HG03196 (cell line): ENCODE measurements at regions not wholly inside any gene's neighbourhood (a gene's known extent, or its start where the extent isn't known, plus 50 kb on each side); places are given as distances from the start of the nearest gene placed in this dataset.

Experiments
- ATAC-seq: cut with Tn5 transposase; IDR thresholded peaks from one replicate; pipeline ENCODE4 v1.9.1; 2021; ENCODE audit not compliant: unreplicated experiment

- ATAC-seq, result no peak
These were observed 543.4 kb downstream of the SUCLA2 start for GRCh38 chr13:47457626-47458025.

DNA sequence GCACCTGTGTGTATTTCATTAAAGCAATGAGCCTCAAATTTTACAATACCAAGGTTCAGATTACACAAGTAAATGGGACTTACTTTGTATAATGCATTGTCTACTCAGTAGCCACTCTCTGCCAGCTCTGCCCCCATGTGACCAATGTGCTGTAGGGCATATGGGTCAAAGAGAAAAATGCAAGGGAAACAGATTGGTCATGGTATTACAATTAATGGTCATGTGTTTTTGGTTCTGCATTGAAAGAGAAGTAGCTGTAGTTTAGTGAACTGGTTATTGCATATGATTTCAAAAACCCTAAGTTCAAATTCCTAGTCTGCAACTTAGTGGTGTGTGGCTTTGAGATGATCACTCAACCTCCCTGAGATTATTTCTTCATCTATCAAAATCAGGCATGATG, 545.4 kb downstream of the SUCLA2 start:
- ATAC-seq, result no peak

GRCh38 chr13:47454986-47455385, 546.1 kb downstream of the SUCLA2 start:
- no peak for ATAC-seq

- no peak for ATAC-seq
These were observed 540.6 kb upstream of the HTR2A start for GRCh38 chr13:47437406-47437805.

- no peak for ATAC-seq
These were observed 536.7 kb upstream of the HTR2A start for GRCh38 chr13:47433461-47434005.

GRCh38 chr13:47426126-47426849, 529.4 kb upstream of the HTR2A start:
- ATAC-seq, result no peak

- no peak for ATAC-seq
These were observed 524.7 kb upstream of the HTR2A start for GRCh38 chr13:47421525-47421924.

DNA sequence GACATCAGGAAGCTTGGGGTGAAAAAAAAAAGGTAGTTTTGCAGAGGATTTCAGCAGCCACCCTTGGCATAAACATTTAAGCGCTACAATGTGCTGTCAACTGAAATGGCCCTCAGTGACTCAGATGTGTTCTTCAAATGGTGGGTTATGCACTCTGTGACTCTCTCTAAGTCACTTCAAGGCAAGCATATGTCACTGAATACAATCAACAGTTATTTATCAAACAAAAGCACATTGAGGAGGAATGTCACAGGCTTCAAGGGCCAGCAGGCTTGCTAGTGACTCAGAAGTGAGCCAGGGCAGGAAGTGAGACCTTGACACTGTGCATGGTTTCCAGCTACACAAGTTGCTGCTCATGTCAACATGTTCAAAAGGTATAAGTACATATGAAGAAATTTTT, 523.7 kb upstream of the HTR2A start:
- ATAC-seq, result no peak

- no peak for ATAC-seq
These were observed 523.2 kb upstream of the HTR2A start for GRCh38 chr13:47420020-47420419.

DNA sequence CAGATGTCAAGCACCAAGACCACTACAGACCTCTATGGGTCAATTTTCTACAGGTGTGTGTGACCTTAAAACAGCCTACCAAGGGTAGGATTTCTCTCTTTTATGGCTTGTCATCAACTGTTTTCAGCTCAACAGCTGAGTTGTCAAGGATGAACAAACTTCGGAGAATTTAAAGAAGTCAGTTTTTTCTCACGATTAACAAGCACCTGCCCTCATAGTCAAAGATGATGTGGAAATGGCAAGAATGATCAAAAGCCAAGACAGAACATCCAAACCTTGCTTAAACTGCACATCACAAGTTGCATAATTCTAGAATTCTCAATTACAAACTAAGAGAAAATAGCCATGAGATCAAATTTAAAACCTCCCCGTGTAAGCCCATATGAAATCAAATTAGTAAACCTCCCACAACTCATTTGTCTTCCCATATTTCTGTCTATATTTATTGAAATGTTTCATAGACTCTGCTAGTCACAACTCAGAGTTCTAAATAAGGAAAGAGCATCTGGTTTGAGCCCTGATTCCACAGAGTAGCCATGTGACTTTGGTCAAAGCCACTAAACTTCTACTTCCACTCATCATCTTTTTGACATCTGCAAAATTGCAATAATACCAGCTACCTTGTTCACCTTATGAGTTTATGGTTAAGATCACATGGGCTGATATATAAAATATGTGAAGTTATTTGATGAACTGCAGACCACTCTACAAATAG, 521.5 kb upstream of the HTR2A start:
- ATAC-seq, result no peak

GRCh38 chr13:47417485-47417884, 520.6 kb upstream of the HTR2A start:
- no peak for ATAC-seq

- no peak for ATAC-seq
These were observed 518.2 kb upstream of the HTR2A start for GRCh38 chr13:47415048-47415447.

DNA sequence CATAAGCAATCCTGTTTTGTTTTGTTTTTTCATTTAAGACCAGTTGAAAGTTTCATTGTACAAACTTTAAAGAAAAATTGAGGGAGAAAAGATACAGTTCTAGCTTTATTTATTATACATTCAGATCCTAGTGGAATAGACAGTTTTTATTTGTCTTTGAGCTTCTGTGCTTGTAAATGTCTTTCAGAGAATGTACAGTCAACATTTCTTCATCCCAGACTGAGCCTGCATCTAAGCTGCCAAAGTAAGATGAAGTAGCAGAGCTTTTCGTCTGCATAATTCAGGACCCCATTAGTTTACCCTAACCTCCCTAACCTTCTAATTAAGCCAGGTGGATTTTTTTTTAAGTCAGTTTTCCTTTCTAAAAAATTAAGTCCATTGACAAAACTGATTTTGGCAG, 516.7 kb upstream of the HTR2A start:
- no peak for ATAC-seq

GRCh38 chr13:47413112-47413511, 516.3 kb upstream of the HTR2A start:
- no peak for ATAC-seq

DNA sequence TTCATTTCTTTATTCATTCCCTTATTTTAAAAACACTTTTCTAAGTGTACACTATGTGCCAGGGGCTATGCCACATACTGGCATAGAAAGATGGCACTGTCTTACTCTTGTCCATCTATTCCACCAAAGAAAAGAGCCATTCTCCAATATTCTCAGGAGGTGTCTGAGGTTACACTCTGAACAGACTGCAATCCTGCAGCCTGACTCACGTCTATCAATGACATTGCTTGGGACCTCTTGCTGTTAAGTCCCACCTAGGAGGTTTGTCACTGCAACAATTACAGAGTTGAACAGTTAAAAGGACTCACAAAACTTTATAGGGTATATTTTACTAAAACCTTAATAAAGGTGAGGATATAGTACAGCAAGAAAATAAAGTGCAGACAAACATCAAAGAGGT, 512.9 kb upstream of the HTR2A start:
- no peak for ATAC-seq

GRCh38 chr13:47408546-47409319, 511.9 kb upstream of the HTR2A start:
- no peak for ATAC-seq

DNA sequence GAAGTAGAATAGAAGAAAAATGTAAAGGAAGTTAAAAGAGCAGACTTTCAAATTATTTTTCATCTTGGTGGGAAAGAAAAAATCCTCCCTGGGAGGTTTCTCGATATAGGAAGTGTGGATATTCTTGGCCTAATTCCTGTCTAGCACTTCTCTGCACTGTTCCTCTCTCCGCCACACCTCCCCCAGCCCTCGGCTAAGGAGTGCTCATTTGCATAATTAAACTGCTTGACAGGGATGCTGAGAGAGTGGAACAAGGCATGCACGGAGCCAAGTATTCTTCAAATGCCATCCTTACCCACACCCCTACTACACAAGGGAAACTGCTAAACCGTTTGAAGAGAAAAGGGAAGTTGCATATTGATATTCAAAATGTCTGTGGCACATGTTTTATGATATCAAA, 511.0 kb upstream of the HTR2A start:
- no peak for ATAC-seq

DNA sequence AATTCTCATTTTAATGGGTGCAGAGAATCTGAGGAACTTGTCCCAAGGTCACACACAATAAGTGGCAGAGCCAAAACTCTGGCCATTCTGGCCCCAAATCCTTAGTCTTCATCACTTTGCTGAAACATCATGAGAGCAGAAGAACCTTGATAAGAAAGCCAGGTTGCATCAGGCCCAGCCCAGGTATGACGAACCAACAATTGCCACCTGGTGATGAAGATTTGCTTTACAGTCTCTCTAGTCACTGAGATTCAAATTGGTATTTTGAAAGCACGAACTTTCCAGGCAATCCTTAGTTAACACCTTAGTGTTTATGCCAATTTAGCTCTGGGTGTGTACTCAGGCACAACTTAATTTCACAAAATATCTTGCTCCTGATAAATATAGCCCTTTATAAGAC, 502.7 kb upstream of the HTR2A start:
- ATAC-seq, result no peak

- no peak for ATAC-seq
These were observed 500.9 kb upstream of the HTR2A start for GRCh38 chr13:47397739-47398138.

DNA sequence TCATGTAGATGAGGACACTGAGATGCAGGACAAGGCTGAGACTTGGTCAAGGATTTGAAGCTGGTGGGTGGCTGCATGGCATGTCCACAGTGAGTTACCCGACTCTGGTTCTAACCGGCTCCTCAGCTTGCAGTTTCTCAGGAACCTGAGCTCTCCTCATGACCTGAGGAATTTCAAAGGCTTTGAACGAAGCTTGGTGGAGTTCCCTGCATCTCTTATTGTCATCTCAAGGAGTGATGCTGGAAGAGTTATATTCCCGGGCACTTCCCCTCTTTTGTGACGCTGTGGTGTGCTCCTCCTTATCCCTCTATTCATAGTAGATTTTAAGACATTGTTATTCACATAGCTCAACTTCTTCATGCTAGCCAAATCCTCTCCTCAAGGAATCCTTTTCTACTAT, 500.1 kb upstream of the HTR2A start:
- no peak for ATAC-seq

GRCh38 chr13:47374741-47375140, 477.9 kb upstream of the HTR2A start:
- no peak for ATAC-seq

DNA sequence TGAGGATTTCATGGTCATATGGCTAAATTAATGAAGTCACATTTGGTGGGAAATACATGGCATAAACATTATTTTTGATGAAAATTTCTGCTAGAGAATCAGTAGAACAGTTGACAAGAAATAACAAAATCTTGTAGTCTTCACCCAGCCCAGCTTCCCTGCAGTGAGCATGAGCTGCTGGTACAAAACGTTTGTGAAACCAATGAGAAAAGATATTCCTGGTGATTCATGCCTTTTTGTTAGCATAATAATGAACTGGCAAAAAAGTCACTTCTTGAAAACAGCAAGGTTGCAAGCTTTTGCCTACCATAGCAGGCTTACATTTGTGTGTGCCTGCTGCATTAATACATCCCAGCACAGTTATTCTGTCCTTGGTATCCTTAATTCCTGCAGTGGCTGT, 475.9 kb upstream of the HTR2A start:
- ATAC-seq, result no peak
